CD8-positive, alpha-beta memory T cell (primary cell): ENCODE measurements at regions not wholly inside any gene's neighbourhood (a gene's known extent, or its start where the extent isn't known, plus 50 kb on each side); places are given as distances from the start of the nearest gene placed in this dataset.

Experiments used
- CTCF ChIA-PET: fragments of 350-600 bp; sonication (Branson Sonifier 250); formaldehyde crosslinking; loops from one replicate; lab custom pipeline; 2021; ENCODE audit warnings: antibody characterized with exemption; lab: Charles Lee
- POLR2A ChIA-PET: fragments of 350-600 bp; sonication (Branson Sonifier 250); formaldehyde crosslinking; loops from one replicate; lab custom pipeline; 2021; ENCODE audit warnings: antibody characterized with exemption; lab: Charles Lee
- DNase-seq, 5 donors: peaks; one replicate each; pipeline versions ENCODE4 v3.0.0 to v3.0.0-alpha.2; 2020 to 2022; ENCODE audit warnings: mixed read lengths in 1 of 5
- H3K27ac ChIP-seq: one replicate; pipeline ENCODE4 v1.7.0; 2013; ENCODE audit warnings: low read depth, mild to moderate bottlenecking, low read length, moderate library complexity
- H3K27me3 ChIP-seq: 2 replicates; pipeline ENCODE4 v1.7.0; 2013; ENCODE audit warnings: low read length, mild to moderate bottlenecking; ENCODE audit not compliant: insufficient read depth, poor library complexity, severe bottlenecking
- H3K36me3 ChIP-seq: 2 replicates; pipeline ENCODE4 v1.7.0; 2013; ENCODE audit warnings: mild to moderate bottlenecking, low read length, moderate library complexity; ENCODE audit not compliant: insufficient read depth
- H3K4me1 ChIP-seq: 2 replicates; pipeline ENCODE4 v1.7.0; 2013; ENCODE audit warnings: mild to moderate bottlenecking, low read length, moderate library complexity; ENCODE audit not compliant: insufficient read depth
- H3K4me3 ChIP-seq: 2 replicates; pipeline ENCODE4 v1.7.0; 2013; ENCODE audit warnings: mild to moderate bottlenecking, low read length
- H3K9me3 ChIP-seq: 2 replicates; pipeline ENCODE4 v1.7.0; 2013; ENCODE audit warnings: mild to moderate bottlenecking, low read length
- H3K27ac Mint-ChIP-seq, 8 donors: one replicate each; pipeline ENCODE4 v1.8.0; 2020 to 2021; ENCODE audit warnings: mixed read lengths in 8 of 8, mild to moderate bottlenecking in 6 of 8, inconsistent platforms in 3 of 8, moderate library complexity in 3 of 8
- H3K27me3 Mint-ChIP-seq, 2 donors: one replicate each; pipeline ENCODE4 v1.8.0; 2020 to 2021; ENCODE audit warnings: mixed read lengths in 2 of 2, mild to moderate bottlenecking in 1 of 2, moderate library complexity in 1 of 2
- H3K36me3 Mint-ChIP-seq, 3 donors: one replicate each; pipeline ENCODE4 v1.8.0; 2020 to 2021; ENCODE audit warnings: mixed read lengths in 3 of 3, inconsistent platforms in 1 of 3, mild to moderate bottlenecking in 1 of 3
- H3K4me1 Mint-ChIP-seq, 3 donors: one replicate each; pipeline ENCODE4 v1.8.0; 2020 to 2021; ENCODE audit warnings: mixed read lengths in 3 of 3, inconsistent platforms in 1 of 3, mild to moderate bottlenecking in 1 of 3
- H3K4me3 Mint-ChIP-seq, 7 donors: one replicate each; pipeline ENCODE4 v1.8.0; 2020 to 2021; ENCODE audit warnings: mixed read lengths in 7 of 7, mild to moderate bottlenecking in 6 of 7, moderate library complexity in 4 of 7, inconsistent platforms in 2 of 7
- H3K9me3 Mint-ChIP-seq, 5 donors: one replicate each; pipeline ENCODE4 v1.8.0; 2020 to 2022; ENCODE audit warnings: mixed read lengths in 5 of 5, mild to moderate bottlenecking in 3 of 5, moderate library complexity in 2 of 5, inconsistent platforms in 1 of 5

- POLR2A ChIA-PET, result no interaction called here
- DNase-seq, result no peak
- H3K9me3 Mint-ChIP-seq, result peaks cover 3 to 9% (median 4%) of the 10 kb centered on the region in 5 donors
- H3K27ac ChIP-seq, result no peak overlapping the region
- no peaks in the 10 kb centered on the region for H3K27me3 ChIP-seq
- no peaks in the 10 kb centered on the region for H3K36me3 ChIP-seq
- no peak overlapping the region for H3K4me3 ChIP-seq
- peaks cover 0 to 4% (median 0%) of the 10 kb centered on the region in 3 donors for H3K36me3 Mint-ChIP-seq
- CTCF ChIA-PET, result no interaction called here
- H3K4me1 ChIP-seq, result no peaks in the 10 kb centered on the region
- H3K9me3 ChIP-seq, result no peaks in the 10 kb centered on the region
- no peak overlapping the region for H3K27ac Mint-ChIP-seq
- peaks cover 0 to 7% of the 10 kb centered on the region in 2 donors for H3K27me3 Mint-ChIP-seq
- no peak overlapping the region for H3K4me3 Mint-ChIP-seq
- H3K4me1 Mint-ChIP-seq, result no peaks in the 10 kb centered on the region
These were observed 94.8 kb upstream of the COL5A2 start for GRCh38 chr2:189274361-189274760.

GRCh38 chr2:189276277-189276676 is 96.7 kb upstream of the COL5A2 start:
- H3K36me3 Mint-ChIP-seq, result no peaks in the 10 kb centered on the region
- Histone ChIP-seq H3K27me3 (no peaks in the 10 kb centered on the region), H3K4me1 (no peaks in the 10 kb centered on the region), H3K9me3 (no peaks in the 10 kb centered on the region), H3K36me3 (no peaks in the 10 kb centered on the region), H3K27ac (no peak overlapping the region), H3K4me3 (no peak overlapping the region)
- no peak for DNase-seq
- CTCF ChIA-PET, result no interaction called here
- H3K9me3 Mint-ChIP-seq, result peaks cover 0 to 6% (median 3%) of the 10 kb centered on the region in 5 donors
- no peaks in the 10 kb centered on the region for H3K4me1 Mint-ChIP-seq
- peaks cover 0 to 4% of the 10 kb centered on the region in 2 donors for H3K27me3 Mint-ChIP-seq
- no peak overlapping the region for H3K4me3 Mint-ChIP-seq
- no peak overlapping the region for H3K27ac Mint-ChIP-seq
- POLR2A ChIA-PET, result no interaction called here

- Mint-ChIP-seq H3K4me3 (no peak overlapping the region), H3K36me3 (no peaks in the 10 kb centered on the region), H3K4me1 (no peaks in the 10 kb centered on the region), H3K9me3 (peaks cover 0 to 3% (median 0%) of the 10 kb centered on the region in 5 donors), H3K27ac (no peak overlapping the region), H3K27me3 (no peaks in the 10 kb centered on the region)
- no peak overlapping the region for H3K27ac ChIP-seq
- H3K36me3 ChIP-seq, result no peaks in the 10 kb centered on the region
- ChIA-PET CTCF (no interaction called here), POLR2A (no interaction called here)
- no peaks in the 10 kb centered on the region for H3K4me1 ChIP-seq
- H3K27me3 ChIP-seq, result no peaks in the 10 kb centered on the region
- no peaks in the 10 kb centered on the region for H3K9me3 ChIP-seq
- DNase-seq, result no peak
- no peak overlapping the region for H3K4me3 ChIP-seq
These were observed 101.6 kb upstream of the COL5A2 start for GRCh38 chr2:189281201-189281600.

DNA sequence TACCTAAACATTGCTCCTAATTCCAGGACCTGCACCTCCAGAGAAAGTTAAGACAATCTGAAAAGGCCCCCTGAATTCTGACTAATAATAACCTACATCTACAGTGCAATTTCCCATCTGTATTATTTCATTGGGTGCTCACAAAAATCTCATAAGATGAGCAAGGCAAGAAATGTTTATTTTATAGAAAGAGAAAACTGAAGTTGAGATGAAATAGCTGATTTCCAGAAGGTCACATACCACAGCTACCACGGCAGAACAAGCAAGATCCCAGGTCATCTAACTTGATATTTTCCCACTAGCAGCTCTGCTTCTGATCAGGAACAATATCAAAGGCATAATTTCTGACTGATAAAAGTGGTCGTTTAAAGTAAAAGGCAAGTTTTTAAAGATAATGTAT is 105.8 kb upstream of the COL5A2 start:
- CTCF ChIA-PET, result interaction anchor here (1.4 kb wide), 1 partner anchor 9 kb away, joined by 3 read pairs; no protein-coding TSS in a partner anchor
- H3K9me3 Mint-ChIP-seq, result no peaks in the 10 kb centered on the region
- H3K36me3 Mint-ChIP-seq, result no peaks in the 10 kb centered on the region
- Histone ChIP-seq H3K4me1 (no peaks in the 10 kb centered on the region), H3K9me3 (no peaks in the 10 kb centered on the region), H3K36me3 (no peaks in the 10 kb centered on the region), H3K27ac (no peak overlapping the region), H3K4me3 (no peak overlapping the region), H3K27me3 (no peaks in the 10 kb centered on the region)
- POLR2A ChIA-PET, result no interaction called here
- no peak for DNase-seq
- H3K4me3 Mint-ChIP-seq, result no peak overlapping the region
- H3K27ac Mint-ChIP-seq, result peak overlapping the region in 2 of 8 donors; percentile 41 to 48
- H3K27me3 Mint-ChIP-seq, result no peaks in the 10 kb centered on the region
- H3K4me1 Mint-ChIP-seq, result peaks cover 4 to 8% (median 5%) of the 10 kb centered on the region in 3 donors

DNA sequence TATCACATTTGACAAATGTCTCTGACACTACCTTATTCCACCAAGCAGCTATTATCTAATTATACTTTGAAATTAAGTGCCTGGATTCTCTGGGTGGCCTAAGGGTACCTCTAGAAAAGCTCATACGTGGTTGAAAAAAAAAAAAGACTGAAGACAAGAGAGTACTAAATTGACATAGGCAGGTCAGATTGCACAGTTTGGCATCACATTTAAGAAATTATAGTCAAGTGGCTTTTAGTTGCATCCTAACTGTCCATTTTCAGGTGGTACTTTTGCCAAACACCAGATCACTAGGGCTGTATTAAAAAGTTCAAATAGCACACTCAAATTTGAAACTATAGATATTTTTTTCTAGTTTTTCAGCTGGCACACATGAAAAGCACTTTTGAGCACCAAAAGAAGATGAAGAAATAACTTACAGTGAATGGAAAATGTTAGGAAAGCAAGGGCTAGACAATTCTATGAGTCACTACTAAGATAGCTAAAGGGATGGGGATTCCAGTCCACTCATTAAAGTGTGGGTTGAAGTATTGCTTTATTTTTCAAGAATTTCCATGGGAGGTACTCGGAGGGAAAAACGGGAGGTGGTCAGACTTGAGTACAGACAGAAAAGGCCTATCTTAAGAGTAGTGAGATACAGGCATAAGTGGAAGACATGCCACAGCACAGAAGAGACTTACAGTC is 106.5 kb upstream of the COL5A2 start:
- Mint-ChIP-seq H3K4me1 (peaks cover 4 to 8% (median 5%) of the 10 kb centered on the region in 3 donors), H3K9me3 (no peaks in the 10 kb centered on the region), H3K27ac (no peak overlapping the region), H3K4me3 (no peak overlapping the region), H3K36me3 (no peaks in the 10 kb centered on the region), H3K27me3 (no peaks in the 10 kb centered on the region)
- DNase-seq, result no peak
- Histone ChIP-seq H3K4me3 (no peak overlapping the region), H3K4me1 (no peaks in the 10 kb centered on the region), H3K9me3 (no peaks in the 10 kb centered on the region), H3K27ac (no peak overlapping the region), H3K36me3 (no peaks in the 10 kb centered on the region), H3K27me3 (no peaks in the 10 kb centered on the region)
- CTCF ChIA-PET, result interaction anchor here (1.4 kb wide), 1 partner anchor 9 kb away, joined by 3 read pairs; no protein-coding TSS in a partner anchor
- POLR2A ChIA-PET, result no interaction called here

DNA sequence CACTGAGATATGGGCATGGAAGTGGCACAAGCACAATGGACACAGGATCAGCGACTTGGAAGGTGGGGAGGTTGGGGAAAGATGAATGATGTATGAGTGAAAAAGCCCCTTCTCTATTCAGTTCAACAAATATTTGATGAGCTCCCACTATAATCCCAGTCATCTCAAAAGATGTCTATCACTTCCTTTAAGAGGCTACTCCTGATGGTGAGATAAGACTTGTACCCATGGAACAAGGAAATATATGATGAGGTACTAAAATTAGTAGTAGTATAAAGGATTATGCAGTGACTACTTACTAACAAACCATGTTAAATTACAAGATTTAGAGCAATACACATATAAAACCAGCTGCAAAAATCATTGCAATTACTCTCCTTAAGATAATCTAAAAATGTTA is 107.8 kb upstream of the COL5A2 start:
- no peak overlapping the region for H3K4me3 Mint-ChIP-seq
- Histone ChIP-seq H3K27me3 (no peaks in the 10 kb centered on the region), H3K27ac (no peak overlapping the region), H3K36me3 (no peaks in the 10 kb centered on the region), H3K9me3 (no peaks in the 10 kb centered on the region), H3K4me1 (no peaks in the 10 kb centered on the region), H3K4me3 (no peak overlapping the region)
- no peaks in the 10 kb centered on the region for H3K27me3 Mint-ChIP-seq
- peaks cover 4 to 8% (median 5%) of the 10 kb centered on the region in 3 donors for H3K4me1 Mint-ChIP-seq
- H3K36me3 Mint-ChIP-seq, result no peaks in the 10 kb centered on the region
- no peaks in the 10 kb centered on the region for H3K9me3 Mint-ChIP-seq
- no peak for DNase-seq
- ChIA-PET POLR2A (no interaction called here), CTCF (no interaction called here)
- H3K27ac Mint-ChIP-seq, result no peak overlapping the region

DNA sequence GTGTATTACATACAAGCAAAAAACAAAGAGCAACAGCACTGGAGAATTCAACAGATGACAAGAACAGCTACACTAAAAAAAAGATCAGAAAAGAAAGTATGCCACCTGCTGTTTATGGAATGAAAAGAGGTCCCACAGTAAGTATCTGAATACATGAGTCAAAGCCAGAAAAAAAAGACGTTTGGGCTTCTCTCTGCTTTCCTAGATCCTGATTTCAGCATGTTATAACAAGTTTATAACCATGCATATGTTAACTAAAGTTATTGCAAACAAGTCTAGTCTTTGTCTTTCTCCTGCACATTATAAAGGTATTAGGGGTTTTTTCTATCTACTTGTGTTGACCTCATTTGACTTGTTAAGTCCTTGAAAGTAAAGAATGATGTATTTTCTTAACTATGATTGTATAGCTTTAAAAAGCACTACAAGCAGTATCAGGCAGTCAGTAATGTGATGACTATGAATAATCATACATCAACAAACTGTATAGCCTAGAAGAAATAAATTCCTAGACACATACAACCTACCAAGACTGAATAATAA is 108.5 kb upstream of the COL5A2 start:
- H3K36me3 ChIP-seq, result no peaks in the 10 kb centered on the region
- H3K27me3 ChIP-seq, result no peaks in the 10 kb centered on the region
- Mint-ChIP-seq H3K4me3 (no peak overlapping the region), H3K27me3 (no peaks in the 10 kb centered on the region), H3K9me3 (no peaks in the 10 kb centered on the region), H3K4me1 (peaks cover 4 to 8% (median 5%) of the 10 kb centered on the region in 3 donors), H3K36me3 (no peaks in the 10 kb centered on the region), H3K27ac (peak overlapping the region in 1 of 8 donors; percentile 15)
- no peak overlapping the region for H3K27ac ChIP-seq
- ChIA-PET CTCF (interaction anchor here (0.8 kb wide), 1 partner anchor 194 kb away, joined by 3 read pairs; no protein-coding TSS in a partner anchor), POLR2A (no interaction called here)
- no peaks in the 10 kb centered on the region for H3K9me3 ChIP-seq
- peak in 2 of 5 donors; percentile 18 to 23 for DNase-seq
- no peaks in the 10 kb centered on the region for H3K4me1 ChIP-seq
- no peak overlapping the region for H3K4me3 ChIP-seq

GRCh38 chr2:189291460-189291859 is 111.9 kb upstream of the COL5A2 start:
- no peaks in the 10 kb centered on the region for H3K36me3 ChIP-seq
- Mint-ChIP-seq H3K27me3 (no peaks in the 10 kb centered on the region), H3K27ac (no peak overlapping the region), H3K4me3 (no peak overlapping the region), H3K9me3 (no peaks in the 10 kb centered on the region), H3K36me3 (no peaks in the 10 kb centered on the region), H3K4me1 (peaks cover 8 to 20% (median 14%) of the 10 kb centered on the region in 3 donors)
- ChIA-PET POLR2A (no interaction called here), CTCF (no interaction called here)
- no peak overlapping the region for H3K27ac ChIP-seq
- no peaks in the 10 kb centered on the region for H3K9me3 ChIP-seq
- DNase-seq, result no peak
- H3K4me3 ChIP-seq, result no peak overlapping the region
- H3K27me3 ChIP-seq, result no peaks in the 10 kb centered on the region
- peaks cover 13% of the 10 kb centered on the region for H3K4me1 ChIP-seq
